H1 (cell line): ENCODE measurements at regions not wholly inside any gene's neighbourhood (a gene's known extent, or its start where the extent isn't known, plus 50 kb on each side); places are given as distances from the start of the nearest gene placed in this dataset.

Source experiments
- CTCF ChIA-PET: fragments of 300-600 bp; sonication (Branson Sonifier 250); formaldehyde crosslinking; loops from one replicate; lab custom pipeline; 2021; ENCODE audit not compliant: partially characterized antibody; lab: Charles Lee
- POLR2A ChIA-PET: fragments of 300-600 bp; sonication (Branson Sonifier 250); formaldehyde crosslinking; loops from one replicate; lab custom pipeline; 2021; ENCODE audit warnings: inconsistent platforms; ENCODE audit not compliant: partially characterized antibody; lab: Charles Lee
- DNase-seq, 2 experiments: peaks; one replicate each; pipeline versions ENCODE4 v3.0.0 to v3.0.0-alpha.2; 2010 to 2022; ENCODE audit warnings: low spot score in 2 of 2, low read depth in 1 of 2, mixed read lengths in 1 of 2
- FAIRE-seq: peaks from 2 replicates; lab custom pipeline; 2011; peaks lifted over from hg19 to GRCh38; lab: Jason Lieb, UNC
- H2AFZ ChIP-seq: 2 replicates; pipeline ENCODE4 v1.8.1; 2012; ENCODE audit warnings: low read length, inconsistent platforms
- H2AK5ac ChIP-seq: 2 replicates; pipeline ENCODE4 v1.6.1; 2013; ENCODE audit warnings: low read depth, low read length
- H2BK120ac ChIP-seq: replicated peaks from 2 replicates; pipeline ENCODE3; 2013; ENCODE audit warnings: low read depth, low read length, inconsistent platforms
- H2BK12ac ChIP-seq: 2 replicates; pipeline ENCODE4 v1.6.1; 2013; ENCODE audit warnings: low read depth, low read length
- H2BK15ac ChIP-seq: 2 replicates; pipeline ENCODE4 v1.6.1; 2013; ENCODE audit warnings: low read length
- H2BK20ac ChIP-seq: 2 replicates; pipeline ENCODE4 v1.6.1; 2013; ENCODE audit warnings: low read length
- H2BK5ac ChIP-seq: 2 replicates; pipeline ENCODE4 v1.6.1; 2013; ENCODE audit warnings: low read depth, low read length
- H3K14ac ChIP-seq: 2 replicates; pipeline ENCODE4 v1.6.1; 2013; ENCODE audit warnings: inconsistent platforms; ENCODE audit not compliant: insufficient read length
- H3K18ac ChIP-seq: 2 replicates; pipeline ENCODE4 v1.6.1; 2013; ENCODE audit warnings: low read length; ENCODE audit errors: extremely low read depth
- H3K23ac ChIP-seq: 2 replicates; pipeline ENCODE4 v1.6.1; 2013; ENCODE audit warnings: inconsistent platforms; ENCODE audit not compliant: insufficient read length
- H3K23me2 ChIP-seq: 2 replicates; pipeline ENCODE4 v1.6.1; 2013; ENCODE audit warnings: low read depth, low read length
- H3K27ac ChIP-seq: 2 replicates; pipeline ENCODE4 v1.6.1; 2011; ENCODE audit warnings: low read depth, low read length, inconsistent platforms
- H3K27me3 ChIP-seq, 4 experiments: replicated peaks in 1 of 4; 1 replicate in 1 of 4; 2 replicates in 3 of 4; pipeline versions ENCODE4 v1.6.1 to v1.8.1; 2011 to 2013; ENCODE audit warnings: low read length in 3 of 4, mild to moderate bottlenecking in 3 of 4, inconsistent platforms in 2 of 4, mixed read lengths in 2 of 4, moderate library complexity in 1 of 4; ENCODE audit not compliant: control insufficient read depth in 3 of 4, insufficient read depth in 3 of 4; ENCODE audit errors: extremely low read depth in 1 of 4
- H3K36me3 ChIP-seq, 4 experiments: 2 replicates each; pipeline versions ENCODE4 v1.6.1 to v1.8.1; 2011 to 2013; ENCODE audit warnings: mild to moderate bottlenecking in 4 of 4, low read length in 3 of 4, moderate library complexity in 2 of 4, control low read depth in 1 of 4, inconsistent platforms in 1 of 4; ENCODE audit not compliant: insufficient read depth in 4 of 4, control insufficient read depth in 2 of 4
- H3K4ac ChIP-seq: replicated peaks from 2 replicates; pipeline ENCODE3; 2013; ENCODE audit warnings: low read length, low read depth, mixed read lengths, inconsistent platforms; ENCODE audit not compliant: insufficient read length
- H3K4me1 ChIP-seq, 4 experiments: replicated peaks in 1 of 4; 1 replicate in 1 of 4; 2 replicates in 3 of 4; pipeline versions ENCODE4 v1.6.1 to v1.8.1; 2011 to 2013; ENCODE audit warnings: low read length in 3 of 4, inconsistent platforms in 2 of 4, mixed read lengths in 1 of 4; ENCODE audit not compliant: insufficient read depth in 4 of 4, control insufficient read depth in 3 of 4
- H3K4me2 ChIP-seq, 2 experiments: 2 replicates each; pipeline versions ENCODE4 v1.6.1 to v1.8.1; 2011 to 2013; ENCODE audit warnings: low read depth in 2 of 2, low read length in 2 of 2, control low read depth in 1 of 2, inconsistent platforms in 1 of 2, mild to moderate bottlenecking in 1 of 2; ENCODE audit not compliant: insufficient read depth in 1 of 2
- H3K4me3 ChIP-seq, 4 experiments: fragments of 200-600, 300-600 bp in 1 of 4; sonication (generic), shearing (Covaris generic), sonication (Bioruptor Twin) in 1 of 4; 2 replicates each; pipeline versions ENCODE4 v1.5.1 to v1.8.1; 2011 to 2016; ENCODE audit warnings: low read length in 4 of 4, low read depth in 3 of 4, control low read depth in 2 of 4, inconsistent platforms in 2 of 4, mild to moderate bottlenecking in 2 of 4, mixed read lengths in 1 of 4, moderate library complexity in 1 of 4; ENCODE audit not compliant: insufficient read depth in 2 of 4; ENCODE audit errors: extremely low read depth in 1 of 4
- H3K56ac ChIP-seq: replicated peaks from 2 replicates; pipeline ENCODE3; 2013; ENCODE audit warnings: low read depth, mild to moderate bottlenecking, mixed read lengths, low read length, inconsistent platforms; ENCODE audit not compliant: insufficient read length
- H3K79me1 ChIP-seq: 2 replicates; pipeline ENCODE4 v1.6.1; 2013; ENCODE audit warnings: low read depth, low read length, control low read depth
- H3K79me2 ChIP-seq, 2 experiments: 2 replicates each; pipeline versions ENCODE4 v1.6.1 to v1.8.1; 2012 to 2013; ENCODE audit warnings: low read length in 2 of 2, mild to moderate bottlenecking in 2 of 2, inconsistent platforms in 1 of 2; ENCODE audit not compliant: insufficient read depth in 2 of 2, control insufficient read depth in 1 of 2
- H3K9ac ChIP-seq, 4 experiments: replicated peaks in 1 of 4; 1 replicate in 1 of 4; 2 replicates in 3 of 4; pipeline versions ENCODE4 v1.6.1 to v1.8.1; 2011 to 2013; ENCODE audit warnings: low read depth in 3 of 4, low read length in 3 of 4, control low read depth in 2 of 4, mild to moderate bottlenecking in 2 of 4, moderate library complexity in 2 of 4, inconsistent platforms in 1 of 4; ENCODE audit errors: extremely low read depth in 1 of 4
- H3K9me3 ChIP-seq, 2 experiments: 2 replicates each; pipeline versions ENCODE4 v1.6.1 to v1.8.1; 2012 to 2013; ENCODE audit warnings: mild to moderate bottlenecking in 2 of 2, moderate library complexity in 2 of 2, control low read depth in 1 of 2, inconsistent platforms in 1 of 2, low read depth in 1 of 2, low read length in 1 of 2, mixed read lengths in 1 of 2; ENCODE audit not compliant: insufficient read depth in 2 of 2
- H4K20me1 ChIP-seq, 2 experiments: replicated peaks in 1 of 2; 2 replicates each; pipeline versions ENCODE3 to v1.8.1; 2011 to 2013; ENCODE audit warnings: inconsistent platforms in 2 of 2, low read length in 2 of 2, mild to moderate bottlenecking in 1 of 2; ENCODE audit not compliant: insufficient read depth in 2 of 2, control insufficient read depth in 1 of 2
- H4K5ac ChIP-seq: 2 replicates; pipeline ENCODE4 v1.6.1; 2013; ENCODE audit warnings: low read length, low read depth, mixed read lengths, inconsistent platforms; ENCODE audit not compliant: insufficient read length
- H4K8ac ChIP-seq: 2 replicates; pipeline ENCODE4 v1.8.0; 2013; ENCODE audit warnings: mild to moderate bottlenecking, moderate library complexity, low read length, inconsistent platforms; ENCODE audit not compliant: insufficient read depth; ENCODE audit errors: extremely low read depth
- H4K91ac ChIP-seq: replicated peaks from 2 replicates; pipeline ENCODE3; 2013; ENCODE audit warnings: low read length, mixed read lengths, inconsistent platforms; ENCODE audit not compliant: insufficient read length
- CHD1 ChIP-seq: IDR thresholded peaks from 2 replicates; pipeline ENCODE4 v1.6.1; 2012; ENCODE audit warnings: low read depth, low read length, improper control_type of control experiment
- CHD2 ChIP-seq: IDR thresholded peaks from 2 replicates; pipeline ENCODE4 v1.6.1; 2012; ENCODE audit warnings: low read length, improper control_type of control experiment
- EZH2 ChIP-seq: fragments of 200-600 bp; sonication (generic); IDR thresholded peaks from 2 replicates; pipeline ENCODE4 v1.7.1; 2012; ENCODE audit warnings: low read depth, mild to moderate bottlenecking, moderate library complexity, low read length, inconsistent platforms; ENCODE audit not compliant: severe bottlenecking
- JUN ChIP-seq: IDR thresholded peaks from 2 replicates; pipeline ENCODE4 v1.6.1; 2011; ENCODE audit warnings: low read depth, mild to moderate bottlenecking, improper control_type of control experiment, low read length
- WGBS, 2 experiments: shearing (Covaris generic) in 1 of 2; methylation state at CpG; one replicate each; pipeline versions ENCODE4 v1.1.6 to v1.1.7; 2013 to 2015; ENCODE audit warnings: low lambda C conversion rate in 2 of 2, mixed read lengths in 2 of 2, inconsistent platforms in 1 of 2, low coverage in 1 of 2, missing lambda C conversion rate in 1 of 2; ENCODE audit not compliant: insufficient replicate concordance in 2 of 2, insufficient coverage in 1 of 2, insufficient read length in 1 of 2; ENCODE audit errors: extremely low coverage in 1 of 2, missing lambda C conversion rate in 1 of 2; 5-methylcytosine and 5-hydroxymethylcytosine counted together

DNA sequence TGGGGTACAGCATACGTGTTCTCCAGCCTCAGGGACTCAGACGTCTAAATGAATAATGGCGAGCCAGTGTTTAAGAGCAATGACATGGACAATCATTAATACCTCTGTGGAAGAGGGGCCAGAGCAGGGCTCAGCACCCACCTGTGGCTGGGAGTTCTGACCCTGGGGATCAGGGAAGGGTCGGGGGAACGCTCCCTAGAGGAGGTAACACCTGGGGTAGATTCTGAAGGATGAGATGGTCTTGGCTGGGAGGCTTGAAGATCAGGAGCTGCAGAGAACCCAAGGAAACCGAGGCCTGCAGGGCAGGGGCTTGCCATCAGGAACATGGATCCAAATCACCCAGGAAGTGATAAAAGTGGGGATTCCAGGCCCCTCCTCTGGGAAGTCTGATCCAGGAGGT lies 138.2 kb upstream of the RUNX3 start:
- Histone ChIP-seq H3K56ac (no peak overlapping the region), H3K27me3 (no peaks in the 10 kb centered on the region), H3K36me3 (no peaks in the 10 kb centered on the region), H4K91ac (no peak overlapping the region), H3K79me2 (no peaks in the 10 kb centered on the region), H2BK15ac (no peak overlapping the region), H2BK12ac (no peak overlapping the region), H2BK5ac (no peak overlapping the region), H2AFZ (no peak overlapping the region), H4K20me1 (no peaks in the 10 kb centered on the region), H3K23ac (no peak overlapping the region), H3K23me2 (no peaks in the 10 kb centered on the region)
- no peak for FAIRE-seq
- TF ChIP-seq JUN = no peak
- TF ChIP-seq EZH2 = no peak
- no peak for TF ChIP-seq CHD1
- no peak for TF ChIP-seq CHD2
- TF ChIP-seq, all 59 proteins: peak for 0
- H2BK120ac ChIP-seq = no peak overlapping the region
- no peak overlapping the region for H4K5ac ChIP-seq
- CTCF ChIA-PET = interaction anchor here (0.6 to 1.1 kb wide), 2 partner anchors 14 to 1445 kb away, joined by 4 to 5 read pairs; no protein-coding TSS in a partner anchor
- H3K4me3 ChIP-seq = no peak overlapping the region
- no peak overlapping the region for H3K9ac ChIP-seq
- no peak for DNase-seq
- no peak overlapping the region for H3K4me2 ChIP-seq
- POLR2A ChIA-PET = no interaction called here
- WGBS, 2 experiments = 85% methylated on average over 6 of the region's 6 CpGs; no CpG with 5 or more reads in 1 of the 2 experiments
- no peaks in the 10 kb centered on the region for H3K9me3 ChIP-seq
- H3K79me1 ChIP-seq = no peaks in the 10 kb centered on the region
- H3K4ac ChIP-seq = no peak overlapping the region
- H3K14ac ChIP-seq = no peak overlapping the region
- no peak overlapping the region for H2AK5ac ChIP-seq
- peaks cover 0 to 6% (median under 1%) of the 10 kb centered on the region in 4 experiments; a peak in 1 of 7 replicates for H3K4me1 ChIP-seq
- no peak overlapping the region for H2BK20ac ChIP-seq
- H3K18ac ChIP-seq = no peak overlapping the region; the same call in 1 of the 2 replicates
- no peak overlapping the region; the same call in 1 of the 2 replicates for H4K8ac ChIP-seq
- no peak overlapping the region for H3K27ac ChIP-seq
